Neural crest cell (in vitro differentiated cells): ENCODE measurements at regions not wholly inside any gene's neighbourhood (a gene's known extent, or its start where the extent isn't known, plus 50 kb on each side); places are given as distances from the start of the nearest gene placed in this dataset.

Experiments
- DNase-seq: peaks from one replicate; pipeline ENCODE4 v3.0.0; 2021; ENCODE audit warnings: low read depth, mixed read lengths, low spot score
- H3K27ac Mint-ChIP-seq: one replicate; pipeline ENCODE4 v1.8.0; 2021; ENCODE audit warnings: mild to moderate bottlenecking, mixed read lengths; ENCODE audit not compliant: unreplicated experiment
- H3K27me3 Mint-ChIP-seq: 2 replicates; pipeline ENCODE4 v1.8.0; 2021; ENCODE audit warnings: low read depth, mild to moderate bottlenecking, mixed read lengths
- H3K36me3 Mint-ChIP-seq: 2 replicates; pipeline ENCODE4 v1.8.0; 2021; ENCODE audit warnings: low read depth, mild to moderate bottlenecking, mixed read lengths
- H3K4me1 Mint-ChIP-seq: 2 replicates; pipeline ENCODE4 v1.8.0; 2021; ENCODE audit warnings: mixed read lengths
- H3K4me3 Mint-ChIP-seq: one replicate; pipeline ENCODE4 v1.8.0; 2021; ENCODE audit warnings: mild to moderate bottlenecking, mixed read lengths
- H3K9me3 Mint-ChIP-seq: 2 replicates; pipeline ENCODE4 v1.8.0; 2021; ENCODE audit warnings: mixed read lengths
- TF ChIP-seq, protein P1 (sequence below): fragments of 200-600 bp; sonication (generic); conservative IDR thresholded peaks from 2 replicates; pipeline ENCODE4 v1.5.0; 2021; ENCODE audit warnings: antibody characterized with exemption, mild to moderate bottlenecking

DNA sequence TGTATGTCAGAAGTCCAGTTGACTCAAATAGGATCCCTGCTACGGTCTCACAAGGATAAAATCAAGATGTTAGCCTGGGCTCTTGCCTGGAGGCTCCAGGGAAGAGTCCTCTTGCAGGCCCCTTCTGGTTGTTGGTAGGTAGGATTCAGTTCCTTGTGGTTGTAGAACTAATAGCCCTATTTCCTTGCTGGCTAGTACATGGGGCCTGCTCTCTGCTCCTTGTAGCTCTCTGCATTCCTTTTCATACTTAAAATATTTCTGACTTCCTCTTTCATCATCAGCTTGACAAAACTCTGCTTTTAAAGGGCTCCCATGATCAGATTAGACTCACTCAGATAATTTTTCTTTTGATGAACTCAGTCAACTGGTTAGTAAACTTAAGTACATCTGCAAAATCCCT lies 756.7 kb downstream of the GATA3 start:
- no peaks in the 10 kb centered on the region for H3K36me3 Mint-ChIP-seq
- H3K27ac Mint-ChIP-seq, result no peak overlapping the region
- peaks cover 12% of the 10 kb centered on the region for H3K9me3 Mint-ChIP-seq
- H3K27me3 Mint-ChIP-seq, result peaks cover 6% of the 10 kb centered on the region
- no peak overlapping the region for H3K4me3 Mint-ChIP-seq
- H3K4me1 Mint-ChIP-seq, result peaks cover under 1% of the 10 kb centered on the region
- TF ChIP-seq, protein P1, sequence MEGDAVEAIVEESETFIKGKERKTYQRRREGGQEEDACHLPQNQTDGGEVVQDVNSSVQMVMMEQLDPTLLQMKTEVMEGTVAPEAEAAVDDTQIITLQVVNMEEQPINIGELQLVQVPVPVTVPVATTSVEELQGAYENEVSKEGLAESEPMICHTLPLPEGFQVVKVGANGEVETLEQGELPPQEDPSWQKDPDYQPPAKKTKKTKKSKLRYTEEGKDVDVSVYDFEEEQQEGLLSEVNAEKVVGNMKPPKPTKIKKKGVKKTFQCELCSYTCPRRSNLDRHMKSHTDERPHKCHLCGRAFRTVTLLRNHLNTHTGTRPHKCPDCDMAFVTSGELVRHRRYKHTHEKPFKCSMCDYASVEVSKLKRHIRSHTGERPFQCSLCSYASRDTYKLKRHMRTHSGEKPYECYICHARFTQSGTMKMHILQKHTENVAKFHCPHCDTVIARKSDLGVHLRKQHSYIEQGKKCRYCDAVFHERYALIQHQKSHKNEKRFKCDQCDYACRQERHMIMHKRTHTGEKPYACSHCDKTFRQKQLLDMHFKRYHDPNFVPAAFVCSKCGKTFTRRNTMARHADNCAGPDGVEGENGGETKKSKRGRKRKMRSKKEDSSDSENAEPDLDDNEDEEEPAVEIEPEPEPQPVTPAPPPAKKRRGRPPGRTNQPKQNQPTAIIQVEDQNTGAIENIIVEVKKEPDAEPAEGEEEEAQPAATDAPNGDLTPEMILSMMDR, result no peak
- no peak for DNase-seq

DNA sequence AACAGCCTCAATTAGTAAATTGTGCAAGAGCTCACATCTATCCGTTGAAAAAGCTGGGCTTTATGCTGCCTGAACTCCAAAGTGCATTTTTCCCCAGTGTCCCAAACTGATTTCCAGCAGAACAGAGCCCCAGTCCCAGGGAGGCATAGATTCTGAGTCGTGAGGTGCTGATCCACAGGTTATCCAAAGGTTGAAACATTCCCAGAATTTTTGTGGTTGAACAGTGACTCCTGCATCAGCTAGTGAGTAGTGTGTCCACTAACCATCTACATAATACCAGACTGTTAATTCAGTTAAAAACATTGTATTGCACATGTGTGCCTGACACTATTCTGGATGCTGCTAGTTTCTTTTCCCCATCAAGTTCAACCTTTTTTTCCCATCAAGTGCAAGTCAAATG lies 761.5 kb downstream of the GATA3 start:
- TF ChIP-seq, protein P1, result no peak
- H3K9me3 Mint-ChIP-seq, result no peaks in the 10 kb centered on the region
- H3K4me1 Mint-ChIP-seq, result peaks cover 6% of the 10 kb centered on the region
- H3K27me3 Mint-ChIP-seq, result peaks cover 10% of the 10 kb centered on the region
- no peak overlapping the region for H3K27ac Mint-ChIP-seq
- DNase-seq, result no peak
- no peak overlapping the region for H3K4me3 Mint-ChIP-seq
- no peaks in the 10 kb centered on the region for H3K36me3 Mint-ChIP-seq

DNA sequence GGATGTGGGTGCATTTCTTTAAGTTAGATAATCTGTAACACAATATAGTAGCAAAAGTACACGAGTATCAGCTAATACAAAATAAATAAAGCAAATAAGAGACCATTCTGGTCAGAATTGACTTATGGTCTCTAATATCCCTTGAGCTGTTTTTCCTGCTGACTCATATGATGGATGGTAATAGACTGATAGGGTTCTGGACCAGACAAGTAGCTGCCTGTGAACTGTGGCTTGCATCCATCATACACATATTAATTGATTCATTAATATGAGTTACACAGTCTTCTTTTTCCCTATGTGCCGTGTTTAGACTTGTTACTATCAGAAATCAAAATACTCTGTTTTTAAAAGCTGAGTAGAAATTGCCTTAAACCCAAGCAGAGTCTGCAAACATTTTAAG lies 762.8 kb downstream of the GATA3 start:
- TF ChIP-seq, protein P1, result no peak
- Mint-ChIP-seq H3K27me3 (peaks cover 10% of the 10 kb centered on the region), H3K4me1 (peaks cover 6% of the 10 kb centered on the region), H3K27ac (no peak overlapping the region), H3K36me3 (no peaks in the 10 kb centered on the region), H3K4me3 (no peak overlapping the region), H3K9me3 (no peaks in the 10 kb centered on the region)
- no peak for DNase-seq

DNA sequence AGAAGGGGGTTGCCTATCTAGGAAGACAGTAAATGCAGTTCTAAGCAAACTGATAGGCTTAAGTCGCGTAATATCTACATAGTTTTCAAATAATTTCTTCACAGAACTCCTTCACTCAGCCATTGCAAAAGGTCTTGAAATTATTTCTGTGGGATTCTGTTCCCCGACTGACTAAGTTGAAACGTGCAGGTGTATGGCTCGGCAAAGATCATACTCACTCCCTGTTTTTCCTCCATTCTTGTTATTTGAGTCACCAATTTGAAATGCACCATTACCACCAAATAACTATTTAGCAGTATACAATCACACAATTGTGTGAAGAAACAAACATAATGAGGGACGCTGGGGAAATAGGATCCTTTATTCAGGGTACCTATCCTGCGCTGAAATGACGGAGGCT lies 771.1 kb downstream of the GATA3 start:
- no peaks in the 10 kb centered on the region for H3K9me3 Mint-ChIP-seq
- no peaks in the 10 kb centered on the region for H3K36me3 Mint-ChIP-seq
- H3K27ac Mint-ChIP-seq, result no peak overlapping the region

DNA sequence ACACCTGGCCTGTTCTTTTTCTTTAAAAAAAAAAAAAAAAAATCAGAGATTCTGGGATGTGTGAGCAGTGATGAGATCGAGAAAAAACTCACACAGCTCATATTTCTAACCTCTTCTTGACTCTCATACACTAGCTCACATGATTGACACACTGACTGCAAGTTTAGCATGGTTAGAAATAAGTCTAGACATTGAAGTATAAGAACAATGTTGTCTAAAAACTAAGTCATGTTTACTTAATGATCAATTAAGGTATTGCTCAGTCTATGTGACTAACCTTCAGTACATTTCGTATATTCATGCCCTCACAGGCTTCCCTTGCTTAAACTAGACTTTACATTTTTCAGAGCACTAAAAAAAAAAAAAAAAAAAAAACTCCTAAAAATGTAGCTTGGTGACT lies 775.1 kb downstream of the GATA3 start:
- TF ChIP-seq, protein P1, result no peak
- no peaks in the 10 kb centered on the region for H3K9me3 Mint-ChIP-seq
- peaks cover 28% of the 10 kb centered on the region for H3K27me3 Mint-ChIP-seq
- no peak overlapping the region for H3K27ac Mint-ChIP-seq
- peaks cover 11% of the 10 kb centered on the region for H3K4me1 Mint-ChIP-seq
- H3K4me3 Mint-ChIP-seq, result no peak overlapping the region
- H3K36me3 Mint-ChIP-seq, result no peaks in the 10 kb centered on the region
- DNase-seq, result no peak

More for the DNA sequence above, 771.1 kb downstream of the GATA3 start:
- Mint-ChIP-seq H3K4me1 (peaks cover 11% of the 10 kb centered on the region), H3K27me3 (peaks cover 10% of the 10 kb centered on the region), H3K4me3 (no peak overlapping the region)
- TF ChIP-seq, protein P1, result no peak
- no peak for DNase-seq

DNA sequence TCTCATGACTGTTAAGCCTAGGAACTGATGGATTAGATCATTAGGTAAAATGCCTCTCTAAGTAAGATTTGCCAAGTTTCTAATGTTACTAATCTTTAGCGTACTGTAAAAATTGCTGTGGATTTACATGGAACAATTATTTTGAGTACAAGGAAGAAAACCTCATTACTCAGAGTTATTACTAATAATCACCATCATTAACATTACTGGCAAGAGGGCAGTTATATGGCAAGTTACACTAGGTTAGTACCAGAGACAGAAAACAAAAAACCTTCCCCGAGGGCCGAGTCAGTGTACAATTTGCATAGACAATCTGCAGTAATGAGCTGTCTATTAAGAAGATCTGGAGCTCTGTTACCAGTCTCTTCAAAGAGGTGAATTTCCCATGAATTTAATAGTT lies 775.6 kb downstream of the GATA3 start:
- TF ChIP-seq, protein P1, result no peak
- Mint-ChIP-seq H3K36me3 (no peaks in the 10 kb centered on the region), H3K4me1 (peaks cover 11% of the 10 kb centered on the region), H3K27me3 (peaks cover 32% of the 10 kb centered on the region), H3K4me3 (no peak overlapping the region), H3K9me3 (no peaks in the 10 kb centered on the region), H3K27ac (no peak overlapping the region)
- DNase-seq, result no peak
